RWPE2 (cell line): ENCODE measurements at regions not wholly inside any gene's neighbourhood (a gene's known extent, or its start where the extent isn't known, plus 50 kb on each side); places are given as distances from the start of the nearest gene placed in this dataset.

Source experiments
- ATAC-seq: fragments of 200-7000 bp; cut with Tn5 transposase; 3 replicates; pipeline ENCODE4 v1.9.1; 2021; ENCODE audit warnings: low read depth
- DNase-seq: peaks from one replicate; pipeline ENCODE4 v3.0.0-alpha.2; 2020; ENCODE audit warnings: low spot score
- H3K27ac ChIP-seq: fragments of 450-650 bp; 2 replicates; pipeline ENCODE4 v1.5.1; 2017; ENCODE audit warnings: mild to moderate bottlenecking; ENCODE audit not compliant: poor library complexity, severe bottlenecking
- H3K27me3 ChIP-seq: fragments of 250-450 bp; sonication (Bioruptor Pico); 2 replicates; pipeline ENCODE4 v1.5.1; 2021; ENCODE audit warnings: mild to moderate bottlenecking, moderate library complexity; ENCODE audit not compliant: insufficient read depth, poor library complexity, severe bottlenecking
- H3K36me3 ChIP-seq: fragments of 250-450 bp; sonication (Bioruptor Pico); 2 replicates; pipeline ENCODE4 v1.5.1; 2020; ENCODE audit warnings: low read depth, mild to moderate bottlenecking, moderate library complexity
- H3K4me1 ChIP-seq: fragments of 250-450 bp; sonication (Bioruptor Pico); 2 replicates; pipeline ENCODE4 v1.5.1; 2021; ENCODE audit warnings: mild to moderate bottlenecking, moderate library complexity; ENCODE audit not compliant: insufficient read depth, poor library complexity, severe bottlenecking
- H3K4me3 ChIP-seq: fragments of 250-450 bp; sonication (Bioruptor Pico); 2 replicates; pipeline ENCODE4 v1.5.1; 2021; ENCODE audit warnings: mild to moderate bottlenecking, moderate library complexity; ENCODE audit not compliant: severe bottlenecking
- H3K9me3 ChIP-seq: fragments of 250-450 bp; sonication (Bioruptor Pico); 2 replicates; pipeline ENCODE4 v1.5.1; 2021; ENCODE audit warnings: mild to moderate bottlenecking, moderate library complexity; ENCODE audit not compliant: severe bottlenecking
- TF ChIP-seq, protein P1 (sequence below): fragments of 450-650 bp; IDR thresholded peaks from one replicate; pipeline ENCODE4 v1.5.1; 2017; ENCODE audit warnings: mild to moderate bottlenecking, moderate library complexity; ENCODE audit not compliant: poor library complexity, severe bottlenecking

DNA sequence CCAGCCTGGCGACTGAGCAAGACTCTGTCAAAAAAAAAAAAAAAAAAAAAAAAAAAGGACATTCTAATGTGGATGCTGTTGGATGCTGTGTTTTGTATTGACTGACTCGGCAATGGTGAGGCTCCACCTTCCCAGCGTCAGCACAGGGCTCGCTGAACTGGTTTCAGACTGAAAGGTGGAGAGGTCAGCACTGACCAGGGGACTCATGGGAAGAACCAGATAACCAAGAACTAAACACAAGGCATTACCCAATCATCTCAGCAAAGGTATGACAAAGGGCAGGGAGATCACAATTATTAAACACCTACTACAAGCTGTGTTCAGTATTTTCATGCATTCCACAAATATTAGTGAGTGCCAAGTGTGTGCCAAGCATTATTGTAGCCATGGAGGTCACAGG, 103.2 kb downstream of the LRATD1 start:
- no peak for ATAC-seq
- no peak overlapping the region for H3K27ac ChIP-seq
- H3K4me3 ChIP-seq = no peak overlapping the region
- H3K36me3 ChIP-seq = no peaks in the 10 kb centered on the region
- H3K4me1 ChIP-seq = no peaks in the 10 kb centered on the region
- no peak for DNase-seq
- H3K27me3 ChIP-seq = no peaks in the 10 kb centered on the region
- no peaks in the 10 kb centered on the region for H3K9me3 ChIP-seq
- TF ChIP-seq, protein P1, sequence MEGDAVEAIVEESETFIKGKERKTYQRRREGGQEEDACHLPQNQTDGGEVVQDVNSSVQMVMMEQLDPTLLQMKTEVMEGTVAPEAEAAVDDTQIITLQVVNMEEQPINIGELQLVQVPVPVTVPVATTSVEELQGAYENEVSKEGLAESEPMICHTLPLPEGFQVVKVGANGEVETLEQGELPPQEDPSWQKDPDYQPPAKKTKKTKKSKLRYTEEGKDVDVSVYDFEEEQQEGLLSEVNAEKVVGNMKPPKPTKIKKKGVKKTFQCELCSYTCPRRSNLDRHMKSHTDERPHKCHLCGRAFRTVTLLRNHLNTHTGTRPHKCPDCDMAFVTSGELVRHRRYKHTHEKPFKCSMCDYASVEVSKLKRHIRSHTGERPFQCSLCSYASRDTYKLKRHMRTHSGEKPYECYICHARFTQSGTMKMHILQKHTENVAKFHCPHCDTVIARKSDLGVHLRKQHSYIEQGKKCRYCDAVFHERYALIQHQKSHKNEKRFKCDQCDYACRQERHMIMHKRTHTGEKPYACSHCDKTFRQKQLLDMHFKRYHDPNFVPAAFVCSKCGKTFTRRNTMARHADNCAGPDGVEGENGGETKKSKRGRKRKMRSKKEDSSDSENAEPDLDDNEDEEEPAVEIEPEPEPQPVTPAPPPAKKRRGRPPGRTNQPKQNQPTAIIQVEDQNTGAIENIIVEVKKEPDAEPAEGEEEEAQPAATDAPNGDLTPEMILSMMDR = no peak

GRCh38 chr2:14737201-14737600, 104.7 kb downstream of the LRATD1 start:
- ATAC-seq = no peak
- no peaks in the 10 kb centered on the region for H3K9me3 ChIP-seq
- H3K27me3 ChIP-seq = no peaks in the 10 kb centered on the region
- no peaks in the 10 kb centered on the region for H3K36me3 ChIP-seq
- no peak overlapping the region for H3K27ac ChIP-seq
- no peaks in the 10 kb centered on the region for H3K4me1 ChIP-seq
- no peak for DNase-seq
- H3K4me3 ChIP-seq = no peak overlapping the region
- TF ChIP-seq, protein P1 = no peak

DNA sequence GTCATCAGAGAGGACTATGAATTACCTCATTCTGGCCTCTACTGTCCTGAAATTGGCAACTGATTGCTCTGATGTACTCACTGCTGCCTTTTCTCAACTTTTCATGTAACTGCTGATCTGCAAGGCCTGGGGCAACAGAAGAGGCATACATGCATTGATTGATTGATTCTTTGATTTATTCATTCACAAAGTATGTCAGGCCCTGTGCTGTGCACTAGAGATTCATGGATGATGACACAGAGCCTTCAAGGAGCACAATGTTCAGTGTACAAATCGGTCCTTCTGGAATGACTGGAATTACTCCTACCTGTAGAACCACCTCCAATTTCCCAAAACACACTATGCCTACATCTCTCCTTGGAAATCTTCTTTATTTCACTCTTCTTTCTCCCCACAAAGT, 111.3 kb downstream of the LRATD1 start:
- Histone ChIP-seq H3K36me3 (no peaks in the 10 kb centered on the region), H3K9me3 (no peaks in the 10 kb centered on the region), H3K4me3 (no peak overlapping the region), H3K4me1 (no peaks in the 10 kb centered on the region), H3K27me3 (no peaks in the 10 kb centered on the region), H3K27ac (no peak overlapping the region)
- DNase-seq = no peak
- TF ChIP-seq, protein P1 = no peak
- peak; percentile 61; the same call in 2 of the 3 replicates for ATAC-seq

- no peaks in the 10 kb centered on the region for H3K9me3 ChIP-seq
- H3K27me3 ChIP-seq = no peaks in the 10 kb centered on the region
- H3K27ac ChIP-seq = no peak overlapping the region
- TF ChIP-seq, protein P1 = no peak
- no peak overlapping the region for H3K4me3 ChIP-seq
- no peaks in the 10 kb centered on the region for H3K36me3 ChIP-seq
- DNase-seq (no peak), ATAC-seq (no peak)
- H3K4me1 ChIP-seq = peaks cover 4% of the 10 kb centered on the region
Observed at GRCh38 chr2:14745288-14746076, 113.0 kb downstream of the LRATD1 start.

DNA sequence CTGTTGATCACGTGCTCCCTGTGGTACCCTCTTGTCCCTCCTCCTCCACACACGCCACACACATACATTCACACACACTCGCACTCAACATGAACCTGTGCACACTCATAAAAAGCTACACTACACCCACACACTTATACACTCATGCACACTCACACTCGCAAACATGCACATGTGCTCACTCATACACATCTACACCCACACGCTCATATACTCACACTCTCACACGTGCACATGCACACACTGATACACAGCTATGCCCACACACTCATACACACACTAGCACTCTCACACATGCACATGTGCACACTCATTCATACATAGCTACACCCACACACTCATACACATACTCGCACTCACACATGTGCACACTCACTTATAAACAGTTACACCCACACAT, 113.6 kb downstream of the LRATD1 start:
- Histone ChIP-seq H3K4me1 (peaks cover 7% of the 10 kb centered on the region), H3K9me3 (no peaks in the 10 kb centered on the region), H3K36me3 (no peaks in the 10 kb centered on the region), H3K27me3 (no peaks in the 10 kb centered on the region), H3K4me3 (no peak overlapping the region), H3K27ac (no peak overlapping the region)
- ATAC-seq (no peak), DNase-seq (no peak)
- TF ChIP-seq, protein P1 = no peak
